SK-N-SH treated with all-trans-retinoic acid at 6 μM for 48 hours (cell line): ENCODE measurements at regions not wholly inside any gene's neighbourhood (a gene's known extent, or its start where the extent isn't known, plus 50 kb on each side); places are given as distances from the start of the nearest gene placed in this dataset.

Source experiments
- ATAC-seq: fragments of 200-7000 bp; cut with Tn5 transposase; 3 replicates; pipeline ENCODE4 v1.9.1; 2020; ENCODE audit warnings: mild to moderate bottlenecking, moderate library complexity
- ARNTL ChIP-seq: fragments of 450-650 bp; formaldehyde crosslinking; IDR thresholded peaks from 2 replicates; pipeline ENCODE4 v1.5.0; 2020; ENCODE audit warnings: low read depth, mild to moderate bottlenecking, moderate library complexity, borderline replicate concordance
- BACH2 ChIP-seq: fragments of 250-450 bp; sonication (Bioruptor Pico); IDR thresholded peaks from 2 replicates; pipeline ENCODE4 v1.9.0; 2021; ENCODE audit warnings: mild to moderate bottlenecking, borderline replicate concordance
- CREB5 ChIP-seq: fragments of 250-450 bp; sonication (Bioruptor Pico); IDR thresholded peaks from 2 replicates; pipeline ENCODE4 v1.5.1; 2020; ENCODE audit warnings: low read depth, mild to moderate bottlenecking, moderate library complexity
- CSDC2 ChIP-seq: fragments of 250-450 bp; sonication (Bioruptor Pico); IDR thresholded peaks from 2 replicates; pipeline ENCODE4 v1.5.0; 2020; ENCODE audit warnings: mild to moderate bottlenecking, moderate library complexity
- CSRNP3 ChIP-seq: fragments of 250-450 bp; sonication (Bioruptor Pico); IDR thresholded peaks from 2 replicates; pipeline ENCODE4 v1.5.1; 2021; ENCODE audit warnings: mild to moderate bottlenecking, moderate library complexity
- ISL1 ChIP-seq: fragments of 250-450 bp; sonication (Bioruptor Pico); IDR thresholded peaks from 2 replicates; pipeline ENCODE4 v2.1.2; 2022; ENCODE audit warnings: mild to moderate bottlenecking, moderate library complexity
- PATZ1 ChIP-seq: fragments of 250-450 bp; sonication (Bioruptor Pico); IDR thresholded peaks from 2 replicates; pipeline ENCODE4 v1.8.0; 2020; ENCODE audit warnings: mild to moderate bottlenecking, moderate library complexity, borderline replicate concordance
- POU6F1 ChIP-seq: fragments of 250-450 bp; sonication (Bioruptor Pico); IDR thresholded peaks from 2 replicates; pipeline ENCODE4 v1.8.0; 2021; ENCODE audit warnings: low read depth, mild to moderate bottlenecking, moderate library complexity, borderline replicate concordance
- RARB ChIP-seq: fragments of 250-450 bp; sonication (Bioruptor Pico); IDR thresholded peaks from 2 replicates; pipeline ENCODE4 v1.8.0; 2021; ENCODE audit warnings: mild to moderate bottlenecking, moderate library complexity
- SNAI2 ChIP-seq: fragments of 250-450 bp; sonication (Bioruptor Pico); IDR thresholded peaks from 2 replicates; pipeline ENCODE4 v1.5.0; 2020; ENCODE audit warnings: mild to moderate bottlenecking, moderate library complexity
- TCF4 ChIP-seq: fragments of 250-450 bp; sonication (Bioruptor Pico); IDR thresholded peaks from 2 replicates; pipeline ENCODE4 v1.8.0; 2021; ENCODE audit warnings: mild to moderate bottlenecking, moderate library complexity, borderline replicate concordance
- TSHZ2 ChIP-seq: fragments of 250-450 bp; sonication (Bioruptor Pico); IDR thresholded peaks from 2 replicates; pipeline ENCODE4 v1.5.0; 2020; ENCODE audit warnings: mild to moderate bottlenecking, moderate library complexity
- ZC3H10 ChIP-seq: fragments of 250-450 bp; sonication (Bioruptor Pico); IDR thresholded peaks from 2 replicates; pipeline ENCODE4 v1.5.1; 2021; ENCODE audit warnings: mild to moderate bottlenecking, moderate library complexity
- ZFP3 ChIP-seq: fragments of 250-450 bp; sonication (Bioruptor Pico); IDR thresholded peaks from 2 replicates; pipeline ENCODE4 v1.5.0; 2020; ENCODE audit warnings: mild to moderate bottlenecking, moderate library complexity
- ZNF565 ChIP-seq: fragments of 450-650 bp; formaldehyde crosslinking; conservative IDR thresholded peaks from 2 replicates; pipeline ENCODE4 v1.5.0; 2020; ENCODE audit warnings: low read depth, mild to moderate bottlenecking, moderate library complexity
- ZNF70 ChIP-seq: fragments of 450-650 bp; formaldehyde crosslinking; IDR thresholded peaks from 2 replicates; pipeline ENCODE4 v1.5.0; 2020; ENCODE audit warnings: mild to moderate bottlenecking, moderate library complexity
- ZNF8 ChIP-seq: fragments of 450-650 bp; formaldehyde crosslinking; IDR thresholded peaks from 2 replicates; pipeline ENCODE4 v1.5.0; 2020; ENCODE audit warnings: mild to moderate bottlenecking, moderate library complexity

GRCh38 chr9:81393985-81394811 lies 295.1 kb downstream of the TLE1 start (continued):
- no peak for TF ChIP-seq PATZ1 (CRISPR knock-in tag)
- TF ChIP-seq ZFP3 (CRISPR knock-in tag), result no peak
- TF ChIP-seq BACH2 (CRISPR knock-in tag), result no peak

GRCh38 chr9:81391457-81391825 lies 297.9 kb downstream of the TLE1 start:
- ATAC-seq, result no peak
- TF ChIP-seq CSDC2 (CRISPR knock-in tag) (no peak), TSHZ2 (CRISPR knock-in tag) (no peak)

GRCh38 chr9:81390792-81391456 lies 298.4 kb downstream of the TLE1 start:
- no peak for ATAC-seq
- TF ChIP-seq POU6F1 (CRISPR knock-in tag) (no peak), CSDC2 (CRISPR knock-in tag) (no peak), CSRNP3 (CRISPR knock-in tag) (no peak), ZNF565 (CRISPR knock-in tag) (no peak), ZNF8 (no peak), ZFP3 (CRISPR knock-in tag) (no peak), ISL1 (CRISPR knock-in tag) (no peak), RARB (CRISPR knock-in tag) (no peak), TSHZ2 (CRISPR knock-in tag) (no peak), PATZ1 (CRISPR knock-in tag) (no peak), ZC3H10 (CRISPR knock-in tag) (no peak), BACH2 (CRISPR knock-in tag) (no peak), ZNF70 (CRISPR knock-in tag) (no peak), TCF4 (CRISPR knock-in tag) (no peak), ARNTL (CRISPR knock-in tag) (no peak), SNAI2 (CRISPR knock-in tag) (no peak), CREB5 (CRISPR knock-in tag) (no peak)
